Urinary bladder (tissue), 3 donors: ENCODE measurements at regions not wholly inside any gene's neighbourhood (a gene's known extent, or its start where the extent isn't known, plus 50 kb on each side); places are given as distances from the start of the nearest gene placed in this dataset.

Source experiments
- DNase-seq: peaks from one replicate; pipeline ENCODE4 v3.0.0-alpha.2; 2015; ENCODE audit errors: extremely low spot score
- H3K27ac ChIP-seq: one replicate; pipeline ENCODE4 v1.5.1; 2013; ENCODE audit warnings: low read depth, mild to moderate bottlenecking, moderate library complexity
- H3K36me3 ChIP-seq: one replicate; pipeline ENCODE4 v1.6.1; 2013; ENCODE audit warnings: mild to moderate bottlenecking, moderate library complexity; ENCODE audit not compliant: insufficient read depth
- H3K4me1 ChIP-seq: one replicate; pipeline ENCODE4 v1.6.1; 2013; ENCODE audit warnings: mild to moderate bottlenecking, moderate library complexity; ENCODE audit not compliant: insufficient read depth
- H3K4me3 ChIP-seq: one replicate; pipeline ENCODE4 v1.5.1; 2013; ENCODE audit warnings: low read depth, low read length
- WGBS: extraction: QIAGEN DNeasy Blood & Tissue Kit; methylation state at CpG from one replicate; pipeline ENCODE4 v1.1.7; 2013; 5-methylcytosine and 5-hydroxymethylcytosine counted together
- donor health status: healthy with polysubstance abuse.
- donor health status: healthy.

GRCh38 chr6:121800047-121800446 is 364.6 kb downstream of the GJA1 start:
- 98% methylated on average over 1 of the region's 1 CpG for WGBS
- H3K36me3 ChIP-seq: no peaks in the 10 kb centered on the region
- no peaks in the 10 kb centered on the region for H3K4me1 ChIP-seq
- no peak overlapping the region for H3K27ac ChIP-seq
- DNase-seq: no peak
- no peak overlapping the region for H3K4me3 ChIP-seq

GRCh38 chr6:121806116-121806515 is 370.7 kb downstream of the GJA1 start:
- H3K4me1 ChIP-seq: no peaks in the 10 kb centered on the region
- 96% methylated on average over 1 of the region's 1 CpG for WGBS

GRCh38 chr6:121809211-121809610 is 373.8 kb downstream of the GJA1 start:
- no peak overlapping the region for H3K4me3 ChIP-seq
- H3K27ac ChIP-seq: no peak overlapping the region
- H3K36me3 ChIP-seq: no peaks in the 10 kb centered on the region
- DNase-seq: no peak
- H3K4me1 ChIP-seq: no peaks in the 10 kb centered on the region
- 89% methylated on average over 3 of the region's 3 CpGs for WGBS

More at GRCh38 chr6:121806116-121806515, 370.7 kb downstream of the GJA1 start:
- no peak overlapping the region for H3K27ac ChIP-seq
- no peaks in the 10 kb centered on the region for H3K36me3 ChIP-seq
- no peak overlapping the region for H3K4me3 ChIP-seq
- no peak for DNase-seq

GRCh38 chr6:121810158-121811032 is 374.9 kb downstream of the GJA1 start:
- 77% methylated on average over 7 of the region's 7 CpGs for WGBS
- no peak for DNase-seq
- no peaks in the 10 kb centered on the region for H3K36me3 ChIP-seq

GRCh38 chr6:121811106-121811505 is 375.7 kb downstream of the GJA1 start:
- no peak for DNase-seq
- Histone ChIP-seq H3K27ac (no peak overlapping the region), H3K4me3 (no peak overlapping the region), H3K36me3 (no peaks in the 10 kb centered on the region), H3K4me1 (no peaks in the 10 kb centered on the region)
- WGBS: 90% methylated on average over 3 of the region's 3 CpGs

More at GRCh38 chr6:121810158-121811032, 374.9 kb downstream of the GJA1 start:
- H3K4me1 ChIP-seq: no peaks in the 10 kb centered on the region
- no peak overlapping the region for H3K27ac ChIP-seq
- H3K4me3 ChIP-seq: no peak overlapping the region

GRCh38 chr6:121816361-121816760 is 380.9 kb downstream of the GJA1 start:
- no peak for DNase-seq
- Histone ChIP-seq H3K4me1 (no peaks in the 10 kb centered on the region), H3K27ac (no peak overlapping the region), H3K4me3 (no peak overlapping the region), H3K36me3 (no peaks in the 10 kb centered on the region)
- 64% methylated on average over 4 of the region's 4 CpGs for WGBS

GRCh38 chr6:121816906-121817540 is 381.6 kb downstream of the GJA1 start:
- Histone ChIP-seq H3K4me3 (no peak overlapping the region), H3K4me1 (no peaks in the 10 kb centered on the region), H3K27ac (no peak overlapping the region), H3K36me3 (no peaks in the 10 kb centered on the region)
- DNase-seq: no peak

GRCh38 chr6:121823437-121823851 is 388.0 kb downstream of the GJA1 start:
- no peak overlapping the region for H3K27ac ChIP-seq
- H3K4me1 ChIP-seq: no peaks in the 10 kb centered on the region
- DNase-seq: no peak
- no peak overlapping the region for H3K4me3 ChIP-seq
- no peaks in the 10 kb centered on the region for H3K36me3 ChIP-seq
- 47% methylated on average over 1 of the region's 1 CpG for WGBS

- no peaks in the 10 kb centered on the region for H3K36me3 ChIP-seq
- 90% methylated on average over 4 of the region's 4 CpGs for WGBS
- H3K4me3 ChIP-seq: no peak overlapping the region
Measured at GRCh38 chr6:121826156-121826810, 390.8 kb downstream of the GJA1 start.

GRCh38 chr6:121828146-121828886 is 392.9 kb downstream of the GJA1 start:
- no peak overlapping the region for H3K27ac ChIP-seq
- H3K4me3 ChIP-seq: no peak overlapping the region
- H3K36me3 ChIP-seq: no peaks in the 10 kb centered on the region
- no peaks in the 10 kb centered on the region for H3K4me1 ChIP-seq
- 55% methylated on average over 5 of the region's 5 CpGs for WGBS
- no peak for DNase-seq

More at GRCh38 chr6:121826156-121826810, 390.8 kb downstream of the GJA1 start:
- Histone ChIP-seq H3K27ac (no peak overlapping the region), H3K4me1 (no peaks in the 10 kb centered on the region)
- DNase-seq: no peak

- H3K4me1 ChIP-seq: no peaks in the 10 kb centered on the region
- 56% methylated on average over 1 of the region's 1 CpG for WGBS
- no peak overlapping the region for H3K4me3 ChIP-seq
- H3K27ac ChIP-seq: no peak overlapping the region
- H3K36me3 ChIP-seq: no peaks in the 10 kb centered on the region
- no peak for DNase-seq
Measured at GRCh38 chr6:121830736-121831135, 395.3 kb downstream of the GJA1 start.

- WGBS: 88% methylated on average over 2 of the region's 2 CpGs
- Histone ChIP-seq H3K27ac (no peak overlapping the region), H3K4me3 (no peak overlapping the region), H3K4me1 (no peaks in the 10 kb centered on the region), H3K36me3 (no peaks in the 10 kb centered on the region)
- no peak for DNase-seq
Measured at GRCh38 chr6:121835662-121836061, 400.2 kb downstream of the GJA1 start.

- 91% methylated on average over 4 of the region's 4 CpGs for WGBS
- Histone ChIP-seq H3K36me3 (no peaks in the 10 kb centered on the region), H3K4me3 (no peak overlapping the region), H3K27ac (no peak overlapping the region), H3K4me1 (no peaks in the 10 kb centered on the region)
- no peak for DNase-seq
Measured at GRCh38 chr6:121837545-121838229, 402.2 kb downstream of the GJA1 start.
